ENCODE measurements at regions not wholly inside any gene's neighbourhood (a gene's known extent, or its start where the extent isn't known, plus 50 kb on each side); places are given as distances from the start of the nearest gene placed in this dataset.

DNA sequence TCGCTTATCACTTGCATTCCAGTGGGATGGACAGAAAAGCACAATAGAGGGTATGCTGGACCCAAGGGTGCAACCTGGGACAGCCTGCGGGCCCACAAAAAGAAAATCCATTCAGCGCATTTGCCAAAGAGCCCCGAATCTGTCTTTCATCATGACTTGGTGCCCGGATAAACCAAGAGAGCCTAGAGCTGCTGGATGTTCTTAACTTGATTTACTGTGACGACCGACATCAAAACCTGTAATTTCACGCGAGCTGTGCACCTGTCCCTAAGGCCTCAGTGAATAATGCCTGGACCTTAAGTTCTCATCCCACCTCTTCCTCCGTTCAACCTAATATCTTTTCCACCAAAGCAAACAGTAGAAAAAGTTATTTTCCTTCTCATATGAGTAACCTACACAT, 115.5 kb upstream of the ACKR3 start:
- Histone ChIP-seq H4K20me1 (ENCODE audit: insufficient read depth, low read length) (no peaks in the 10 kb centered on the region), H3K79me2 (ENCODE audit: insufficient read depth, low read length) (no peaks in the 10 kb centered on the region), H2AFZ (ENCODE audit: low read length) (no peak overlapping the region), H3K4me3 (ENCODE audit: low read depth, low read length, poor library complexity, severe bottlenecking) (no peak overlapping the region), H3K9me3 (ENCODE audit: low read length) (no peaks in the 10 kb centered on the region), H3K27me3 (ENCODE audit: insufficient read depth, low read length) (no peaks in the 10 kb centered on the region), H3K4me2 (ENCODE audit: low read length) (no peak overlapping the region), H3F3A (ENCODE audit: insufficient read depth, low read length) (no peaks in the 10 kb centered on the region), H3K27ac (ENCODE audit: low read depth, low read length, poor library complexity, severe bottlenecking) (no peak overlapping the region), H3K9ac (ENCODE audit: low read length) (no peak overlapping the region), H3K36me3 (ENCODE audit: insufficient read depth, low read length) (no peaks in the 10 kb centered on the region), H3K9me2 (ENCODE audit: low read depth, low read length) (no peaks in the 10 kb centered on the region), H3K4me1 (ENCODE audit: insufficient read depth, low read length, severe bottlenecking) (no peaks in the 10 kb centered on the region)
- TF ChIP-seq EZH2 (IDR thresholded peaks at IDR 0.05; ENCODE audit: borderline replicate concordance, low read length), result no peak
- TF ChIP-seq, protein P1, sequence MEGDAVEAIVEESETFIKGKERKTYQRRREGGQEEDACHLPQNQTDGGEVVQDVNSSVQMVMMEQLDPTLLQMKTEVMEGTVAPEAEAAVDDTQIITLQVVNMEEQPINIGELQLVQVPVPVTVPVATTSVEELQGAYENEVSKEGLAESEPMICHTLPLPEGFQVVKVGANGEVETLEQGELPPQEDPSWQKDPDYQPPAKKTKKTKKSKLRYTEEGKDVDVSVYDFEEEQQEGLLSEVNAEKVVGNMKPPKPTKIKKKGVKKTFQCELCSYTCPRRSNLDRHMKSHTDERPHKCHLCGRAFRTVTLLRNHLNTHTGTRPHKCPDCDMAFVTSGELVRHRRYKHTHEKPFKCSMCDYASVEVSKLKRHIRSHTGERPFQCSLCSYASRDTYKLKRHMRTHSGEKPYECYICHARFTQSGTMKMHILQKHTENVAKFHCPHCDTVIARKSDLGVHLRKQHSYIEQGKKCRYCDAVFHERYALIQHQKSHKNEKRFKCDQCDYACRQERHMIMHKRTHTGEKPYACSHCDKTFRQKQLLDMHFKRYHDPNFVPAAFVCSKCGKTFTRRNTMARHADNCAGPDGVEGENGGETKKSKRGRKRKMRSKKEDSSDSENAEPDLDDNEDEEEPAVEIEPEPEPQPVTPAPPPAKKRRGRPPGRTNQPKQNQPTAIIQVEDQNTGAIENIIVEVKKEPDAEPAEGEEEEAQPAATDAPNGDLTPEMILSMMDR (IDR thresholded peaks at IDR 0.05; ENCODE audit: low read length), result no peak

DNA sequence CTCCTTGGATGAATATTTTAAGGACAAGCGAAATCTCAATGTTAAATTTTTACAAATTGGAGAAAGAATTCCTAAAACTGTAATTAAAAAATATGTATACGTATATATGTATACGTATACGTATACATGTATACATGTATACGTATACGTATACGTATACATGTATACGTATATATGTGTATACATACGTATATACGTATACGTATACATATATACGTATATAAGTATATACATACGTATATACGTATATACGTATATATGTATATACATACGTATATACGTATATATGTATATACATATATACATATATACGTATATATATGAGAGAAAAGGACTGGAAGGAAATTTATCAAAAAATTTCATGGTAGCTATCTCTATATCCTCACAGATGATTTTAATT, 110.2 kb upstream of the ACKR3 start:
- H3K4me3 ChIP-seq (ENCODE audit: low read depth, low read length, poor library complexity, severe bottlenecking), result no peak overlapping the region
- H3K4me2 ChIP-seq (ENCODE audit: low read length), result no peak overlapping the region
- H3K79me2 ChIP-seq (ENCODE audit: insufficient read depth, low read length), result no peaks in the 10 kb centered on the region
- no peaks in the 10 kb centered on the region for H3K27me3 ChIP-seq (ENCODE audit: insufficient read depth, low read length)
- no peak for TF ChIP-seq EZH2 (IDR thresholded peaks at IDR 0.05; ENCODE audit: borderline replicate concordance, low read length)
- TF ChIP-seq, protein P1 (IDR thresholded peaks at IDR 0.05; ENCODE audit: low read length), result no peak
- H3F3A ChIP-seq (ENCODE audit: insufficient read depth, low read length), result no peaks in the 10 kb centered on the region
- no peaks in the 10 kb centered on the region for H3K9me2 ChIP-seq (ENCODE audit: low read depth, low read length)
- no peak overlapping the region for H2AFZ ChIP-seq (ENCODE audit: low read length)
- H3K36me3 ChIP-seq (ENCODE audit: insufficient read depth, low read length), result no peaks in the 10 kb centered on the region
- no peak overlapping the region for H3K27ac ChIP-seq (ENCODE audit: low read depth, low read length, poor library complexity, severe bottlenecking)
- no peaks in the 10 kb centered on the region for H3K9me3 ChIP-seq (ENCODE audit: low read length)
- H3K4me1 ChIP-seq (ENCODE audit: insufficient read depth, low read length, severe bottlenecking), result no peaks in the 10 kb centered on the region
- no peaks in the 10 kb centered on the region for H4K20me1 ChIP-seq (ENCODE audit: insufficient read depth, low read length)
- H3K9ac ChIP-seq (ENCODE audit: low read length), result no peak overlapping the region

DNA sequence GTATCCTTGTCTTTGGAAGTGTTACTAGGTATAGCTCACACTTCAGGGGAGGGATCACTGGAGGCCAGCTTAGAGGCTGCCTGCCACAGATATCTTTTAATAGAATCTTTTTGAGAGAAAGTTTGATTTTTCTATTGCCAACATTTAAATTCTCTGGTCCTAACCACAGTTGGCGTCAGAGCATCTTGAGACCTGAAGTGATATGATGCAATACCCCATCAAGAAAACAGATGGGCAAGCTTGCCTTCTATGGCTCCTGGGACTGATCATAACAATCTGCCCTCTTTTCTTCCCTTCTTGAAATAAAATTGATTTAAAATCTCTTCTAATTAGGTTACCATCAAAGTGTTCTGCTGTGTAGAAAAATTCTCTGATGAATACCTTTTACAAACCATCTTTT, 105.5 kb upstream of the ACKR3 start:
- no peak overlapping the region for H3K27ac ChIP-seq (ENCODE audit: low read depth, low read length, poor library complexity, severe bottlenecking)
- H3K27me3 ChIP-seq (ENCODE audit: insufficient read depth, low read length), result no peaks in the 10 kb centered on the region
- H3K79me2 ChIP-seq (ENCODE audit: insufficient read depth, low read length), result no peaks in the 10 kb centered on the region
- H3F3A ChIP-seq (ENCODE audit: insufficient read depth, low read length), result no peaks in the 10 kb centered on the region
- H3K9ac ChIP-seq (ENCODE audit: low read length), result no peak overlapping the region
- H3K36me3 ChIP-seq (ENCODE audit: insufficient read depth, low read length), result no peaks in the 10 kb centered on the region
- no peaks in the 10 kb centered on the region for H4K20me1 ChIP-seq (ENCODE audit: insufficient read depth, low read length)
- no peaks in the 10 kb centered on the region for H3K9me2 ChIP-seq (ENCODE audit: low read depth, low read length)
- H3K4me1 ChIP-seq (ENCODE audit: insufficient read depth, low read length, severe bottlenecking), result no peaks in the 10 kb centered on the region
- no peak overlapping the region for H3K4me2 ChIP-seq (ENCODE audit: low read length)
- no peak overlapping the region for H3K4me3 ChIP-seq (ENCODE audit: low read depth, low read length, poor library complexity, severe bottlenecking)
- TF ChIP-seq, protein P1 (IDR thresholded peaks at IDR 0.05; ENCODE audit: low read length), result no peak
- TF ChIP-seq EZH2 (IDR thresholded peaks at IDR 0.05; ENCODE audit: borderline replicate concordance, low read length), result no peak
- no peaks in the 10 kb centered on the region for H3K9me3 ChIP-seq (ENCODE audit: low read length)
- no peak overlapping the region for H2AFZ ChIP-seq (ENCODE audit: low read length)

Data from OCI-LY1 (cell line).